ENCODE measurements at regions not wholly inside any gene's neighbourhood (a gene's known extent, or its start where the extent isn't known, plus 50 kb on each side); places are given as distances from the start of the nearest gene placed in this dataset.
A peak's percentile ranks its signal among the peaks of the same experiment; 100 is the strongest.

- H3K27ac Mint-ChIP-seq (ENCODE audit: unreplicated experiment), result no peak overlapping the region
- H3K9me3 Mint-ChIP-seq (ENCODE audit: unreplicated experiment), result no peaks in the 10 kb centered on the region
- DNase-seq (ENCODE audit: low spot score), result no peak
- H3K36me3 Mint-ChIP-seq (ENCODE audit: low read depth, unreplicated experiment), result no peaks in the 10 kb centered on the region
- H3K4me3 Mint-ChIP-seq (ENCODE audit: unreplicated experiment), result no peak overlapping the region
- TF ChIP-seq, protein P1, sequence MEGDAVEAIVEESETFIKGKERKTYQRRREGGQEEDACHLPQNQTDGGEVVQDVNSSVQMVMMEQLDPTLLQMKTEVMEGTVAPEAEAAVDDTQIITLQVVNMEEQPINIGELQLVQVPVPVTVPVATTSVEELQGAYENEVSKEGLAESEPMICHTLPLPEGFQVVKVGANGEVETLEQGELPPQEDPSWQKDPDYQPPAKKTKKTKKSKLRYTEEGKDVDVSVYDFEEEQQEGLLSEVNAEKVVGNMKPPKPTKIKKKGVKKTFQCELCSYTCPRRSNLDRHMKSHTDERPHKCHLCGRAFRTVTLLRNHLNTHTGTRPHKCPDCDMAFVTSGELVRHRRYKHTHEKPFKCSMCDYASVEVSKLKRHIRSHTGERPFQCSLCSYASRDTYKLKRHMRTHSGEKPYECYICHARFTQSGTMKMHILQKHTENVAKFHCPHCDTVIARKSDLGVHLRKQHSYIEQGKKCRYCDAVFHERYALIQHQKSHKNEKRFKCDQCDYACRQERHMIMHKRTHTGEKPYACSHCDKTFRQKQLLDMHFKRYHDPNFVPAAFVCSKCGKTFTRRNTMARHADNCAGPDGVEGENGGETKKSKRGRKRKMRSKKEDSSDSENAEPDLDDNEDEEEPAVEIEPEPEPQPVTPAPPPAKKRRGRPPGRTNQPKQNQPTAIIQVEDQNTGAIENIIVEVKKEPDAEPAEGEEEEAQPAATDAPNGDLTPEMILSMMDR (IDR thresholded peaks at IDR 0.05; ENCODE audit: unreplicated experiment), result no peak
- no peaks in the 10 kb centered on the region for H3K4me1 Mint-ChIP-seq (ENCODE audit: unreplicated experiment)
- H3K27me3 Mint-ChIP-seq (ENCODE audit: unreplicated experiment), result no peaks in the 10 kb centered on the region
These were observed 91.5 kb upstream of the MAP9 start for GRCh38 chr4:155468282-155468681.

DNA sequence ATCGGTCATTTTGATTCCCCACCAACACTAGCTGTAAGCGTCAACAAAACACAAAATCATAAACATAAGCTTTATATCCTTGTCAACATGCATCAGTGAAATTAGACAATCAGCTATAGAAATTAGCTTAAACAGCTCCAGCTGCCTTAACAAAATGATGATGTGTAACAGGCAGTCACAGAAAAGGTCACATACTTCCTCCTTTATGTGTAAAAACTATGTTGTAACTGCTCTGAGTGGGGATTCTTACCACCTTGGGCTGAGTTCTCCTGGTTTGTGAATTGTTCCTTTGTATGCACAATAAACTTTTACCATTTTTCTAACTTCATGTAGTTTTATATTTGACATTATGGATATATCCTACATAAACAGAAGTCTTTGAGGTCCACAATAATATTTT, 73.9 kb upstream of the MAP9 start:
- Mint-ChIP-seq H3K4me1 (ENCODE audit: unreplicated experiment) (peaks cover 5% of the 10 kb centered on the region), H3K27me3 (ENCODE audit: unreplicated experiment) (no peaks in the 10 kb centered on the region), H3K36me3 (ENCODE audit: low read depth, unreplicated experiment) (no peaks in the 10 kb centered on the region), H3K4me3 (ENCODE audit: unreplicated experiment) (no peak overlapping the region), H3K9me3 (ENCODE audit: unreplicated experiment) (no peaks in the 10 kb centered on the region), H3K27ac (ENCODE audit: unreplicated experiment) (no peak overlapping the region)
- TF ChIP-seq, protein P1 (IDR thresholded peaks at IDR 0.05; ENCODE audit: unreplicated experiment), result no peak
- no peak for DNase-seq (ENCODE audit: low spot score)

GRCh38 chr4:155445306-155445705, 68.5 kb upstream of the MAP9 start:
- Mint-ChIP-seq H3K9me3 (ENCODE audit: unreplicated experiment) (no peaks in the 10 kb centered on the region), H3K4me3 (ENCODE audit: unreplicated experiment) (no peak overlapping the region), H3K36me3 (ENCODE audit: low read depth, unreplicated experiment) (no peaks in the 10 kb centered on the region), H3K4me1 (ENCODE audit: unreplicated experiment) (peaks cover 5% of the 10 kb centered on the region), H3K27me3 (ENCODE audit: unreplicated experiment) (peaks cover 3% of the 10 kb centered on the region), H3K27ac (ENCODE audit: unreplicated experiment) (no peak overlapping the region)
- TF ChIP-seq, protein P1 (IDR thresholded peaks at IDR 0.05; ENCODE audit: unreplicated experiment), result no peak
- no peak for DNase-seq (ENCODE audit: low spot score)

DNA sequence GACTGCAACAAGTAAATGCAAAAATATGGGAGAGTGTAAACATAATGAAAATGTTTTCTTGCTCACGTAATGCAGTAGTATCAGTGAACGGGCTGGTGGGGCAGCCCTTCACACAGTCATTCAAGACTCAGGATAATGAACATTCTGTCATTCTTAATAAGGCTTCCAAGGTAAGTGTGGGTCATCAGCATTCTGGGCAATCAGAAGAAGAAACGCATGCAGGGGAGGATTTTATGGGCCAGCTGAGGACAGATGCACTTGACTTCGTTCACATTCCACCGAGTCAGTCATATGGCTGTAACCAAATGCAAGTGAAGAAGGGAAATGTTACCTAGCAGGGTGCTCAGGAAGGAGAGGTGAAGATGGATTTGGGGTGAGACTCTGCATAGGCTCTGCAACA, 68.0 kb upstream of the MAP9 start:
- H3K36me3 Mint-ChIP-seq (ENCODE audit: low read depth, unreplicated experiment), result no peaks in the 10 kb centered on the region
- TF ChIP-seq, protein P1 (IDR thresholded peaks at IDR 0.05; ENCODE audit: unreplicated experiment), result no peak
- H3K27me3 Mint-ChIP-seq (ENCODE audit: unreplicated experiment), result peaks cover 3% of the 10 kb centered on the region
- H3K4me3 Mint-ChIP-seq (ENCODE audit: unreplicated experiment), result no peak overlapping the region
- H3K4me1 Mint-ChIP-seq (ENCODE audit: unreplicated experiment), result peaks cover 5% of the 10 kb centered on the region
- no peaks in the 10 kb centered on the region for H3K9me3 Mint-ChIP-seq (ENCODE audit: unreplicated experiment)
- H3K27ac Mint-ChIP-seq (ENCODE audit: unreplicated experiment), result no peak overlapping the region
- no peak for DNase-seq (ENCODE audit: low spot score)

DNA sequence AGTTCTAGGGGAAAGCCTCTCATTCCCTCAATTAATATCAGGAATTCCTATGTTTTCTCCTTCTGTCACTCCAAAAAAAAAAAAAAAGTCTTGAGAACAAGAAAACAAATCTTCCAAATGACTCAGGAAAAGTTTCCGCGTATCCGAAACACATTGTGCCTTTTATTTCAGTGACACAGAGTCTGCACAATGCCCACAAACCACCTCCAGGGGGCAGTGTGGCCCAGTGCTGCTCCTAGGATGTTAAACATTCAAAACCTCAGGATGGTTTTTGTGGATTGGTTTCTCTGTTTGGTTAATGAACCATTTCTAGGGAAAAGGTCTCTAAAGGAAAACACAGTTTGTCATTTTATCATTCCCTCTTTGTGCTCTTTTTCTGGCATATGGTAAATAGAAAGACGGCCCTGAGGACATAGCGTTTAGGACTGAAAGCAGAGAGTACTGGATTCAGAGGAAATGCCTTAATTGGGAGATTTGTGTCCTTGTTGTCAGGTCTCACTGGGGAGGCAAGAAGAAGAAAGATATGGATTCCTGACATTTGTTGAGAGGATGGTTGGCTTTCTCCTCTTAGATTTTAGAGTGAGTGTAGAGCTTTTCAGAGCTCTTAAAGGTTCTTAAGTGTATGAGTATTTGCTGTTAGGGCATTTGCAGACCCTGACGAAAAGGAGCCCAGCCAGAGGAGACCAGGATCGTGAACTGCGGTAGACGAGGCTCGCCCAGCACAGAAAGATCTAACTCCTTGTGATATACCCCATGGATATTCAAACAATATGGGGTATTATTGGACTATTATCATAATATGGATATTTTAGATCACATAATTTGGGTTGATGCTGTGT, 65.7 kb upstream of the MAP9 start:
- peak; percentile 81 for DNase-seq (ENCODE audit: low spot score)
- TF ChIP-seq, protein P1 (IDR thresholded peaks at IDR 0.05; ENCODE audit: unreplicated experiment), result peak; percentile 89
- peaks cover 3% of the 10 kb centered on the region for H3K27me3 Mint-ChIP-seq (ENCODE audit: unreplicated experiment)
- no peaks in the 10 kb centered on the region for H3K36me3 Mint-ChIP-seq (ENCODE audit: low read depth, unreplicated experiment)
- H3K4me3 Mint-ChIP-seq (ENCODE audit: unreplicated experiment), result no peak overlapping the region
- no peak overlapping the region for H3K27ac Mint-ChIP-seq (ENCODE audit: unreplicated experiment)
- H3K4me1 Mint-ChIP-seq (ENCODE audit: unreplicated experiment), result peaks cover 4% of the 10 kb centered on the region
- H3K9me3 Mint-ChIP-seq (ENCODE audit: unreplicated experiment), result no peaks in the 10 kb centered on the region
